ENCODE measurements at regions not wholly inside any gene's neighbourhood (a gene's known extent, or its start where the extent isn't known, plus 50 kb on each side); places are given as distances from the start of the nearest gene placed in this dataset.
"Not testable (repeated sequence)": the region's sequence is repeated elsewhere in the genome, so short reads cannot be mapped to it uniquely, and the experiment has no call there.

GRCh38 chr4:27121830-27122229 is 261.2 kb downstream of the STIM2 start:
- no peak for DNase-seq

- no peak for DNase-seq
Observed at GRCh38 chr4:27123123-27123768, 262.6 kb downstream of the STIM2 start.

GRCh38 chr4:27123769-27124124 is 263.1 kb downstream of the STIM2 start:
- no peak for DNase-seq

- not testable (repeated sequence) for DNase-seq
Observed at GRCh38 chr4:27126895-27127294, 266.3 kb downstream of the STIM2 start.

- DNase-seq: no peak
Observed at GRCh38 chr4:27128443-27128842, 267.8 kb downstream of the STIM2 start.

GRCh38 chr4:27129871-27130366 is 269.3 kb downstream of the STIM2 start:
- no peak for DNase-seq

GRCh38 chr4:27132497-27132896 is 271.9 kb downstream of the STIM2 start:
- no peak for DNase-seq

- DNase-seq: no peak
Observed at GRCh38 chr4:27140486-27140885, 279.8 kb downstream of the STIM2 start.

GRCh38 chr4:27141530-27141929 is 280.9 kb downstream of the STIM2 start:
- DNase-seq: no peak

DNA sequence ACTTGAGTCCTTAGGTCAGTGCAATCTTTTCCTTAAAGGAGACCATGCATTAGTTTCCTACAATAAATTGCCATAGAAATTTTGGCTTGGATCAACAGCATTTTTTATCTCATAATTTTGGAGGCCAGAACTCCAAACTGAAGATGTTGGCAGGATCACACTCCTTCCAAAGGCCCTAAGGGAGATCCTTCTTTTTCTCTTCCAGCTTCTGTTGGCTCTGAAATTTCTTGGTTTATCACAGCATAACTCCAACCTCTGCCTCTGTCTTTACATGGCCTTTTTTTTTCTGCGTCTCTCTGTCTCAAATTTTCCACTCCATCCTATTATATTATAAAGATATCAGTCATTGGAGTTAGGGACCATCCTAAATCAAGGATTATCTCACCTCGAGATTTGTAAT is 282.2 kb downstream of the STIM2 start:
- DNase-seq: no peak

GRCh38 chr4:27145597-27145996 is 285.0 kb downstream of the STIM2 start:
- DNase-seq: no peak

GRCh38 chr4:27148211-27148895 is 287.7 kb downstream of the STIM2 start:
- no peak for DNase-seq

DNA sequence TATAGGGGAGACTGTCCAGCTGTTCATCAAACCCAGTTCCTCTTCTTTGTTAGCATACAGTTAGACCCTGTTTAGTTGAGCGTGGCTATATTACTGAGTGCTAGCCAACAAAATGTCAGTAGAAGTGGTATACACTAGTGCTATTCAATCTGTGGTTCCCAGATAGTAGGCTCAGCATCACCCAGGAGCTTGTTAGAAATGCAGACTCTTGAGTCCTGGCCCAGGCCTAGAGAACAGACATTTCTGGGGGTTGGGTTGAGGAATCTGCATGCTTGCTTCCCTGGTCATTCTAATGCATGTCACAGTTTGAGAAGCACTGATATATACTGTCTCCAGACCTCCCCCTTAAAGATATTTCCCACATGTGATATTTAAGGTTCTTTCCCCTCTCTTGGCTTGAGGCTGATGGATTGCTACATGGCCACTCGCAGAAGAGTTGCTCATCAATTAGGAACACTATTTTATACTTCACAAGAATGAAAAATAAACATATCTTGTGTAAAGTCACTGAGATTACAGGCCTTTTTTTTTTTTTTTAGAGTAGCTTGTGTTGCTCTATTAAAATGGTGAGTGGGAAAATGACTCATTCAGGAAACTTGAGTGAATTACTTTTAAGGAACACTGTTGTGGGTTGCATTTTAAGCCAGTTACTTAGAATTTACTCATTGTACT is 289.0 kb downstream of the STIM2 start:
- peak; percentile 69 for DNase-seq

DNA sequence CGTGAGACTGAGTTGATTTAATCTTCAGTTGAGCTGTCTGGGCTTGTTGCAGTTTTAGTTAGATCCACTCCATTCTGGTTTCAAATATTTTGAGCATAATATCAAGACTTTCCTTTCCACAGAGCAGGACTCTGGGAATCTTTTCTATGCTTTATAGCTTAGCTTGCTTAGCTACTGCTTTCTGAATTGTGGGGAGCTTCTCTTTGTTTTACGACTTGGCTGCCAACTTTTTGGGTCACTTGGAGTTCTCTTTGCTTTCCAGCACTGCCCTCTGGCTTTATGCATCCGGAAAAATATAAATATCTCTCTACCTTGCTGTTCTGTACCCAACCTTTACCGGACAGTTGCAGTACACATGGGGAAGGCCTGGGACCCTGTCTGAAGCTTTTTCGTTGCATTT is 292.1 kb downstream of the STIM2 start:
- no peak for DNase-seq

- peak; percentile 85 for DNase-seq
Observed at GRCh38 chr4:27154706-27155105, 294.1 kb downstream of the STIM2 start.

GRCh38 chr4:27161191-27161590 is 300.6 kb downstream of the STIM2 start:
- DNase-seq: no peak

GRCh38 chr4:27168783-27169182 is 308.1 kb downstream of the STIM2 start:
- DNase-seq: no peak

GRCh38 chr4:27173280-27173679 is 312.6 kb downstream of the STIM2 start:
- no peak for DNase-seq

- DNase-seq: peak; percentile 47
Observed at GRCh38 chr4:27176400-27176799, 315.8 kb downstream of the STIM2 start.

- DNase-seq: no peak
Observed at GRCh38 chr4:27176881-27177280, 316.2 kb downstream of the STIM2 start.

GRCh38 chr4:27178061-27178460 is 317.4 kb downstream of the STIM2 start:
- DNase-seq: peak; percentile 6

- DNase-seq: no peak
Observed at GRCh38 chr4:27181693-27182092, 321.1 kb downstream of the STIM2 start.

DNA sequence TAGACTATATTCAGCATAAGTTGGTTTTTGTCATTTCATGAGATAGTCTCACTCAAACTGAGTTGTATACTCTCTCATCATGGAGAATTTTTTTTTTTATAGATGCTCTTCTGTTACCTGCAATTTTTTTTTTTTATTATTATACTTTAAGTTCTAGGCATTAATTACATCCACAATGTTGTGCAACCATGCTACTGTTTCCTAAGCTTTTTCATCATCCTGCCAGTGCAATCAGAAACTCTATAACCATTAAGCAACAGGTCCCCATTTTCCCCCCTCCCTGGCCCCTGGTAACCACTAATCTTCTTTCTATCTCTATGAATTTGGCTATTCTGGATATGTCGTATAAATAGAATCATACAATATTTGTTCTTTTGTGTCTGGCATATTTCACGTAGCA is 321.6 kb downstream of the STIM2 start:
- DNase-seq: no peak
